Tibial nerve (tissue), 3 donors: ENCODE measurements at regions not wholly inside any gene's neighbourhood (a gene's known extent, or its start where the extent isn't known, plus 50 kb on each side); places are given as distances from the start of the nearest gene placed in this dataset.

Source experiments
- POLR2A ChIP-seq, 2 donors: fragments of 450-650 bp; IDR thresholded peaks; one replicate each; pipeline ENCODE4 v1.6.1; 2017; ENCODE audit warnings: antibody characterized with exemption in 2 of 2, mild to moderate bottlenecking in 2 of 2, moderate library complexity in 2 of 2
- TF ChIP-seq, protein P1 (sequence below), 5 experiments: fragments of 200-600 bp in 3 of 5; fragments of 450-650 bp in 2 of 5; sonication (generic) in 3 of 5; IDR thresholded peaks; one replicate each; pipeline ENCODE4 v1.5.1; 2016 to 2019; ENCODE audit warnings: antibody characterized with exemption in 5 of 5, mild to moderate bottlenecking in 3 of 5, moderate library complexity in 2 of 5

GRCh38 chr5:44150075-44150723, 239.0 kb downstream of the FGF10 start:
- TF ChIP-seq POLR2A (IDR thresholded peaks at IDR 0.05), result no peak
- TF ChIP-seq, protein P1, sequence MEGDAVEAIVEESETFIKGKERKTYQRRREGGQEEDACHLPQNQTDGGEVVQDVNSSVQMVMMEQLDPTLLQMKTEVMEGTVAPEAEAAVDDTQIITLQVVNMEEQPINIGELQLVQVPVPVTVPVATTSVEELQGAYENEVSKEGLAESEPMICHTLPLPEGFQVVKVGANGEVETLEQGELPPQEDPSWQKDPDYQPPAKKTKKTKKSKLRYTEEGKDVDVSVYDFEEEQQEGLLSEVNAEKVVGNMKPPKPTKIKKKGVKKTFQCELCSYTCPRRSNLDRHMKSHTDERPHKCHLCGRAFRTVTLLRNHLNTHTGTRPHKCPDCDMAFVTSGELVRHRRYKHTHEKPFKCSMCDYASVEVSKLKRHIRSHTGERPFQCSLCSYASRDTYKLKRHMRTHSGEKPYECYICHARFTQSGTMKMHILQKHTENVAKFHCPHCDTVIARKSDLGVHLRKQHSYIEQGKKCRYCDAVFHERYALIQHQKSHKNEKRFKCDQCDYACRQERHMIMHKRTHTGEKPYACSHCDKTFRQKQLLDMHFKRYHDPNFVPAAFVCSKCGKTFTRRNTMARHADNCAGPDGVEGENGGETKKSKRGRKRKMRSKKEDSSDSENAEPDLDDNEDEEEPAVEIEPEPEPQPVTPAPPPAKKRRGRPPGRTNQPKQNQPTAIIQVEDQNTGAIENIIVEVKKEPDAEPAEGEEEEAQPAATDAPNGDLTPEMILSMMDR (IDR thresholded peaks at IDR 0.05), result no peak
